GM18511 (cell line): ENCODE measurements at regions not wholly inside any gene's neighbourhood (a gene's known extent, or its start where the extent isn't known, plus 50 kb on each side); places are given as distances from the start of the nearest gene placed in this dataset.

ENCODE experiments used
- ATAC-seq: cut with Tn5 transposase; IDR thresholded peaks from one replicate; pipeline ENCODE4 v1.9.1; 2021; ENCODE audit warnings: mild to moderate bottlenecking, moderate library complexity; ENCODE audit not compliant: unreplicated experiment

DNA sequence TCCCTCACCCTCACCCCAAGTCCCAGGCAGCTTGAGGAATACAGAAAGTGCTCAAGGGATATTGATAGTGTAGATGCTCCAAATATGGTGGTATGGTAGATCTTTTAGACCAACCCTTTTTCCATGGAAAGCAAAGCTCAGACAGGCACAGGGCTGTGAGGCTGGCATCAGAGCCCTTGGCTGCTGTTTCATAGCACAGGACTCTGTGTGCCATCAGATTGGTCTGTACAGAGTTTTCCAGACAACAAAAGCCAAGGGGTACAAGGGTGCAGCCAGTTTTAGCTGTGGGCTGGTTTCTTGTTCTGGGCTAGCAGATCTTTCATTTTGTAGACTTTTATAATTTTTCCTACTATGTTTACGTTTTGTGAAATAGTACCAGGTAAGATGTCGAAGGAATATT, 296.9 kb upstream of the TNP1 start:
- no peak for ATAC-seq

DNA sequence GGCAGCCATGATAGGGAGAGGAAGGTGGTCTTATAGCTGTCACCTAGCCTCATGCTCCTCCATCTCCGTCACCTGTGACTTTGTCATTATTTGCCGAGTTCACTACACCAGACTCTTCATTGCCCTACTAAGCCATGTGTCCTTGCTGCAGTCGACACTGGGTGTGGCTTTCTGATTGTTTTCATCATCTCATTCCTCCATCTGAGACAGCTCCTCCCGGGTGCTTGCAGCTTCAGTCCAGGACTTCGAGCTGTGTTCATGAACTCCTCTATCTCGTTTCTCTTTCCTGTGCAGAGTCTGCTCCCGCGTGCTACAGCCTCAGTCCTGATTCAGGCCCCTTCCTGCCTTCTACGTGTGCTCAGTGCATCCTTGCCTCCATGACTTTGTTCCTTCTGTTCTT, 295.1 kb upstream of the TNP1 start:
- ATAC-seq = no peak

DNA sequence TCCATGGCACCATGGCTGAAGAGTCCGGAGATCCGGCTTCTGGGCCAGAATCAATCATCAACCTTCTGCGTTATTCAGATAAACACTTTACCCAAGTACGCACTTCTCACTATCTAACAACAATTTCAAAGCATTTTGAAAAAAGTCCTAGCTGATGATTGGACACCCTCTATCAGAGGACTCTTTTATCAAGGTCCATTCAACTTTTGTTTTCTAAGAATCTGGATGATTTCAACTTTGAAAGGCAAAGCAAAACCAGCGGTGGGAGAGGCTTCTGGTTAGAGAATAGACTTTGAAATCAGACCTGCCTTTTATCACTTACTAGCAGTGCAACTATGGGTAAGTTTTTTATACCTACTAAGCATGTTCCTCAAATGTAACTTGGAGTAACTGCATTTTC, 293.6 kb upstream of the TNP1 start:
- ATAC-seq = no peak

- ATAC-seq = no peak
Measured at GRCh38 chr2:217152831-217153230, 293.0 kb upstream of the TNP1 start.

- no peak for ATAC-seq
Measured at GRCh38 chr2:217151509-217152206, 291.8 kb upstream of the TNP1 start.

GRCh38 chr2:217150236-217150635, 290.4 kb upstream of the TNP1 start:
- no peak for ATAC-seq

GRCh38 chr2:217149087-217149660, 289.3 kb upstream of the TNP1 start:
- ATAC-seq = no peak

DNA sequence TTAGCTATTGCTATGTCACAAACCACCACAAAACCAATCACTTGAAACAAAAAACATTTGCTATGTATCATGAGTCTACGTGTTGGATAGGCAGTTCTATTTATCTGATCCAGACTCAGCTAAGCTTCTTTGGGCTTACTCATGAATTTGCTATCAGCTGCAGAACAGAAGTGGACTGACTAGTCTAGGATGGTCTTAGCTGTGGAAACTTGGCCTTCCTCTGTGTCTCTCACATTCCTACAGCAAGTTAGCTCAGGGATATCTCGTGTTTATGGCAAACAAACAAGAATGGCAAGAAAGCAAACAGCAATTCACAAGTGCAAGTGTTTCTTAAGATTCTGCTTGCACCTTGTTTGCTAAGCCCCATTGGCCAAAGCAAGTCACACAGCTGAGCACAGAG, 288.0 kb upstream of the TNP1 start:
- ATAC-seq = no peak

- ATAC-seq = no peak
Measured at GRCh38 chr2:217146956-217147355, 287.1 kb upstream of the TNP1 start.

- ATAC-seq = no peak
Measured at GRCh38 chr2:217142649-217143266, 282.9 kb upstream of the TNP1 start.

- ATAC-seq = no peak
Measured at GRCh38 chr2:217138284-217138683, 278.4 kb upstream of the TNP1 start.

GRCh38 chr2:217127744-217128143, 267.9 kb upstream of the TNP1 start:
- no peak for ATAC-seq

- ATAC-seq = no peak
Measured at GRCh38 chr2:217125014-217125413, 265.1 kb upstream of the TNP1 start.

- ATAC-seq = no peak
Measured at GRCh38 chr2:217124050-217124449, 264.2 kb upstream of the TNP1 start.

DNA sequence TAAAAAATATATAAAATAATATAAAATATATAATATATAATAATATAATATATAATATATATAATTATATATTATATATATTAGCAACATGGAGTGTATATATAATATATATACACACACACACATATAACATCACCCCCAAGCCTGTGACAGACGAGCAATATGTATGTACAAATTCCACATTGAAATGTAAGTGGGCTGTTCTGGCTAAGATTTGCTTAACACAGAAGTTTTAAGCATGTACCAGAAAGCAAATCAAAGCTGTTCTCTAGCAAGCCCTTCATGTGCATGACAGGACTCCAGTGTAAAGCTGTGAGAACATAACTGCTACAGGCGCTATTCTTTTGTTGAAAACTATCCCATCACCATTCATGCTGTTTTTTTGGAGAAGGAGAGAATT, 261.7 kb upstream of the TNP1 start:
- no peak for ATAC-seq

DNA sequence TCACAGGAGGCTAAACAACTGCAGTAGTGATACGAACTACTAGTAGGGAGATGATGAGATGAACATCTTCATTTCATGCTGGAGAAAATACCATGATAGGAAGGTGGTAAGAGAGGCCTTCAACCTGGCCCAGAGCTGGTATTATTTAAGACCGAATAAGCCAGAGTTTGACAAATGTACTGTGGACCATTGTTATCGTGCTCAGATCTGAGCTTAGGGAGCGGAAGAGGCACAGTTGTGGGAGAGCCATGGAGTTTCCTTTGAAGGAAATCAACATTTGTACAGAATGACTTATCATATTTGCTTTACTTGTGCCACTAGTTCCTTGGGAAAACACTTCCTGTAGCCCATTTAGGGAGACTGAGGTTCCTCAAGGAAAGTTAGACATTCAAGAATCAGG, 260.6 kb upstream of the TNP1 start:
- ATAC-seq = no peak

- no peak for ATAC-seq
Measured at GRCh38 chr2:217118559-217119284, 258.9 kb upstream of the TNP1 start.

GRCh38 chr2:217117523-217117922, 257.7 kb upstream of the TNP1 start:
- ATAC-seq = no peak

DNA sequence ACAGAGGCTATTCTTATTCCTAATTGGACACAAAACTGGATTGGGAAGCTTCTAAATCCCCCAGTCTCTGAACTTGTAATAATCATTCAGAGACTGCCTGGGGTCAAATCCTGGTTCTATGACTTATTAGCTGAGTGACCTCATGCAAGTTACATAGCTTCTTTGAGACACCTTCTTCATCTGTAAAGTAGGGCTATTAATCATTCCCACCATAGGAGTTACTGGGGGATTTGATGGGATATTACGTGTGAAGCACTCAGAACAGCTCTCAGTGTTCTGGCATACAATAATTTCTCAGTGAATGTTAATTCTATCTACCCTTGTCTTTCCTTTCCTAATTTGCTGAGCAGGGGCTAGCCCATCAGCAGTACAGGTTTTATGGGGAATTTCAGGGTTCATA, 256.7 kb upstream of the TNP1 start:
- no peak for ATAC-seq

DNA sequence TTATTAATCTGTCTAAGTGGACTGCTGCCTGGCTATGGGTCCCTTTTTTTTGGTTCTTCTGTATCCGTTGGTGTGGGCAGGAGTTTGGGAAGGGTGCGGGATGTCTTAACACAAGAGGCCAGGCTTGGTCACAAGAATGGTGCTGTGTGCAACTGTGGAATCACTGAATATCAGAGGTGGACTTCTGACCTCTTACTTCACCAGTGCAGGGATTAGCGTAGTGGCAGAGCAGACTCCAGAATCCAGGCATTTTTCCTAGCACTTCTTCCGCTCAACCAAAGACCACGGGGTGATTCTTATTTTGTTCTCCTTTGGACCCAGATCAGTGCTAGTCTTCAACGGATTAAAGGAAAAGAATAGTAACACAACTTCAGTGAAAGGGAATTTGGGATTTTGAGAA, 254.3 kb upstream of the TNP1 start:
- no peak for ATAC-seq

DNA sequence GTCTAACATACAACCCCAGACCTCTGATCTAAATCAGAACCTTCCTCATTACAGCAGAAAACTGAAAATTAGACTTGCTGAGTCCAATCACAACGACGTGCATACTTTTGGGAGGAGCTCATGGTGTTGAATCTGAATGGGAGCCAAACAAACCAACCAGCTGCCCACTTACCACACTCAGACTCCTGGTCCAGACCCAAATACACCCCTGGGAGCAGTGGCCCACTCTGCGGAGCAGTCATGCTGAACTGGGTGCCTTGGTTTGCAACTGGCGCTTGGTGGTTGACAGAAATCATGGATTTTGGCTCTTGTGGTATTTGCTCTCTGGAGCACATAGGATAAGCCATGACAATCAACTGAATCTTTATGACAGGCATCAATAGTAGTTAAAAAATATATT, 253.6 kb upstream of the TNP1 start:
- no peak for ATAC-seq

GRCh38 chr2:217110550-217110949, 250.7 kb upstream of the TNP1 start:
- no peak for ATAC-seq
